ENCODE measurements at regions not wholly inside any gene's neighbourhood (a gene's known extent, or its start where the extent isn't known, plus 50 kb on each side); places are given as distances from the start of the nearest gene placed in this dataset.

DNA sequence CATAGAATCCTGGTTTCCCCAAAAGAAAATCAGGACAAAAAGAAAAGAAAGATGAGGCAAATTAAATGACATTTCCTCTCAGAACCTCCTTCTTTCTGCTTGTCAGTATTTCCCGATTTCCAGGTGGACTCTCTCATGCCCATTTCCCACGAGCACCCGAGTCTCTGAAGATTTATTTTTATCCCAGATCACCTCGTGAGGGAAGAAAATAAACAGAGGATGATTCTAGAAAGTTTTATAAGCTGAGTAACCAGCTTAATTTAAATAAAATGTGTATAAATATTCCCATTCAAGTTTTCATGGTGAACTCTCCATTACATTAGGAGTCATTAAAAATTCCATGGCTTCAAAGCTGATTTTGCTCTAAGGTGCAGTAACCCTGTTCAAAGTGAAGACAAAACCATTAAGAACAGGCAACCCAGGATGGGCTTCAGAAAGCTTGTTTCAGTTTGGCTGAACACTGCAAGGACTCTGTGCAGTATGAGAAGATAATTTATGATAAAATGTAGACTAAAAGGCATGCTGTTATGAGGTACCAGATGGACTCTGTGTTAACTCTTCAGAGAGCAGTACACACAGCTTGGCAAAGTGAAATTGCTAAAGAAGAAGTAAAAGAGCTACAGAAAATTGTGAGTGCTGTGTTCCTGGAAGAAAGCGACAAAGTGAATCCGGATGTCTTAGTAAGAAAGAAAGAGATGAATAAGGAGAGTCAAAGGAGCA is 521.3 kb upstream of the LRRN3 start:
- no peak for DNase-seq (ENCODE audit: low read depth, low spot score)
- Histone ChIP-seq H3K9me3 (ENCODE audit: control insufficient read depth, insufficient read depth, low read length) (no peaks in the 10 kb centered on the region), H3K4me3 (ENCODE audit: low read length) (no peak overlapping the region), H3K27ac (ENCODE audit: low read length) (no peak overlapping the region), H3K36me3 (ENCODE audit: control insufficient read depth, insufficient read depth, low read length) (no peaks in the 10 kb centered on the region), H3K27me3 (ENCODE audit: control insufficient read depth, insufficient read depth, low read length) (no peaks in the 10 kb centered on the region), H3K4me1 (ENCODE audit: control insufficient read depth, insufficient read depth, low read length) (no peaks in the 10 kb centered on the region)
- WGBS (ENCODE audit: insufficient coverage, insufficient read length) = no CpG with 5 or more reads among the region's 6 CpGs

DNA sequence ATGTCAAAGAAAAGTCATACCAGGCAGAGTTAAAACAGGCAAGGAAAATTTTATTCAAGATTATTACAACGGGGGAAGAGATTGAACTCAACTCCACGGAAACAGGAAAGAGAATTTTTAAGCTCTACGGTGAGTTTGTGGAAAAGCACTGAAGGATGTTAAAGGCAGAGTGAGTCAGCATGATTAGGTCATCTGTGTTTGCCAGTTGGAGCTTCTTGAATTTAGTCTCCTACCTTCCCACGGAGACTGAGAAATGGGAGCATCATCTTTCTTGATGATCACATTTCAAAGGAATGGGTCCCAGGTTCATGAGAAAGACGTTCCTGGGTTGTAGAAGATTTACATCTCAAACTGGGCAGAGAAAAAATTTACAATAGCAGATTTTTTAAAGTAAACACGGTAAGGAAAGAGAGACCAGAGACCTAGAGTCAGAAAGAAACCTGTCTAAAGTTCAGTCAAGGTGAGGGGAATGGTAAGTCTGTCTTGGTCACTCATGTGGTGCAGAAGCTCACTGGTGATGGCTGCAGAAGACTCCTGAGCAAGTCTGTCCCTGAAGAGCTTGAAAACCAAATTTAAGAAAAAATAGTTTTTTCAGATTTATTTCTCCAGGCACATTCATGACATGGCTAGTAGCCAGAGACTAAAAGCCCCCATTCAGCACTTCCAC is 516.9 kb upstream of the LRRN3 start:
- Histone ChIP-seq H3K4me1 (ENCODE audit: control insufficient read depth, insufficient read depth, low read length) (no peaks in the 10 kb centered on the region), H3K27me3 (ENCODE audit: control insufficient read depth, insufficient read depth, low read length) (no peaks in the 10 kb centered on the region), H3K4me3 (ENCODE audit: low read length) (no peak overlapping the region), H3K36me3 (ENCODE audit: control insufficient read depth, insufficient read depth, low read length) (no peaks in the 10 kb centered on the region), H3K27ac (ENCODE audit: low read length) (no peak overlapping the region), H3K9me3 (ENCODE audit: control insufficient read depth, insufficient read depth, low read length) (no peaks in the 10 kb centered on the region)
- no peak for DNase-seq (ENCODE audit: low read depth, low spot score)
- no CpG with 5 or more reads among the region's 6 CpGs for WGBS (ENCODE audit: insufficient coverage, insufficient read length)

DNA sequence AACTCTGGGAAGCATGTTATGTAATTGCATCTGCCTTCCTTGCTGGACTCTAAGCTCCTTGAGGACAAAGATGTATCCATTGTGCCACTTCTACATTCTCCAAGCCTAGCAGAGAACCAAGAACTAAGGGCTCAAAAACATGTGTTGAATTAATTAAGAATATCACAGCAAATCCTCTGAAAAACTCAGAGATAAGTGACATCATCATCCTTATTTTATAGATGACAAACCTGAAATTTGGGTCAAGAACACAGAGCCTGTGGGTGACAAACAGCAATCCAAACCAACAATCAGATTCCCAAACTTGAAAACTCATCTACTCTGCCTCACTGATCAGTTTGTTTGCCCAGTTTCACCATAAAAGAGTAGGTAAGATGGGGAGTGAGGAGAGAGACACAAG is 503.6 kb upstream of the LRRN3 start:
- Histone ChIP-seq H3K27me3 (ENCODE audit: control insufficient read depth, insufficient read depth, low read length) (no peaks in the 10 kb centered on the region), H3K9me3 (ENCODE audit: control insufficient read depth, insufficient read depth, low read length) (no peaks in the 10 kb centered on the region), H3K4me1 (ENCODE audit: control insufficient read depth, insufficient read depth, low read length) (no peaks in the 10 kb centered on the region)

DNA sequence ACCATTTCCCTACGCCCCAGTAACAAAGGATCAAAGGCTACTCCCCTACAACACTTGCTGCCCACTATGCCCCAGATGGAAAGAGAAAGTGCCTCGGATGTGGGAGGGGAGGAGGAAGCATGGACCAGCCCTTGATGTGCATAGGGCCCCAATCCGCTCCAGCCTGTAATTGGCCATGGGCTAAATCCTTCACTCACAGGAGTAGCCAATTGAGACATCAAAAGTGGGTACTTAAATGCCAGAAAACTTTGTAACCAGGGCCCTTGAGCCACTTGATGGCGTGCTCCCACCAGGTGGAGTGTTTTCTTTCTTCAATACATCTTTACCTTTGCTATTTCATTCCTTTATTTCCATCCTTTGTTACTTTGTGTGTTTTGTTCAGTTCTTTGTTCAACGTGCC is 500.5 kb upstream of the LRRN3 start:
- H3K27ac ChIP-seq (ENCODE audit: low read length) = no peak overlapping the region
- no peak overlapping the region for H3K4me3 ChIP-seq (ENCODE audit: low read length)
- no peaks in the 10 kb centered on the region for H3K27me3 ChIP-seq (ENCODE audit: control insufficient read depth, insufficient read depth, low read length)
- DNase-seq (ENCODE audit: low read depth, low spot score) = peak; percentile 18
- H3K36me3 ChIP-seq (ENCODE audit: control insufficient read depth, insufficient read depth, low read length) = no peaks in the 10 kb centered on the region
- no peaks in the 10 kb centered on the region for H3K9me3 ChIP-seq (ENCODE audit: control insufficient read depth, insufficient read depth, low read length)
- no peaks in the 10 kb centered on the region for H3K4me1 ChIP-seq (ENCODE audit: control insufficient read depth, insufficient read depth, low read length)
- whole genome bisulfite sequencing (ENCODE audit: insufficient coverage, insufficient read length) = no CpG with 5 or more reads among the region's 5 CpGs

More for the DNA sequence above, 503.6 kb upstream of the LRRN3 start:
- no peaks in the 10 kb centered on the region for H3K36me3 ChIP-seq (ENCODE audit: control insufficient read depth, insufficient read depth, low read length)
- H3K4me3 ChIP-seq (ENCODE audit: low read length) = no peak overlapping the region
- no peak overlapping the region for H3K27ac ChIP-seq (ENCODE audit: low read length)
- no peak for DNase-seq (ENCODE audit: low read depth, low spot score)

DNA sequence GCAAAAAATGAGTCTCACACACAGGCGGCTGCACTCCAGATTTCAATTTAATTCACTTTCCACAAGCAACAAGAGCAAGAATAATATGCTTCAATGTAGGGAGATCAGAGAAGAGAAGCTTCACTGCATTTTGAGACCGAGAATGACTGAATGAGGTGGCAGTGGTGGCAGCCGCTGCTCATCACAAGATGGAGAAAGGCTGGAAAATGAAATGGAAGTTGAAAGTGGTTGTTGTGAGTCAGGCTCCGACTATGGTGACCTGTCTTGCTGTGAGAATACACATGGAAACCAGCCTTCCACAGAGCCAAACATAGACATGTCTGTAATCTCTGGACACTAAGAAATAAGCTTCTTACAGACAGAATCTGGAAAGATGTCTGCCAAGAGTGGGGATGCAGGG is 499.6 kb upstream of the LRRN3 start:
- H3K4me1 ChIP-seq (ENCODE audit: control insufficient read depth, insufficient read depth, low read length) = no peaks in the 10 kb centered on the region

DNA sequence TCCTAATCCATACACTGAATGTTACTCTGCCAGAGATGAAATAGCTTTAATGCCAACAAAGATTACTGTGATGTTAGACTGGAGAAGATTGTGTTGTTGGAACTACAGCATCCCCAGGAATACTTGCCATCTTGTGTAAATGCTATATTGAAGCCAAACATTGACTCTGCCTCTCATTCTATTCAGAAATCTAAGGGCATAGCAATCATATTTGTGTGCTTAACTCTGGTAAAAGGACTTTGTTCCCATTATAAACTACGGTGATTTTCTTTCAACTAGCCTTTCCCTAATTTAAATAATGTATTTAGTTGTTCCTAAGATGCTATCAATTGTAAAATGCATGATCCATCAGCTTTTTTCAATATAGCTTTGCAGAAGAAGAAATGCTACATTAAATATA is 498.4 kb upstream of the LRRN3 start:
- Histone ChIP-seq H3K4me3 (ENCODE audit: low read length) (no peak overlapping the region), H3K27ac (ENCODE audit: low read length) (no peak overlapping the region), H3K27me3 (ENCODE audit: control insufficient read depth, insufficient read depth, low read length) (no peaks in the 10 kb centered on the region), H3K36me3 (ENCODE audit: control insufficient read depth, insufficient read depth, low read length) (no peaks in the 10 kb centered on the region), H3K9me3 (ENCODE audit: control insufficient read depth, insufficient read depth, low read length) (no peaks in the 10 kb centered on the region), H3K4me1 (ENCODE audit: control insufficient read depth, insufficient read depth, low read length) (no peaks in the 10 kb centered on the region)
- WGBS (ENCODE audit: insufficient coverage, insufficient read length) = no CpG with 5 or more reads among the region's 1 CpG
- DNase-seq (ENCODE audit: low read depth, low spot score) = no peak

More for the DNA sequence above, 499.6 kb upstream of the LRRN3 start:
- Histone ChIP-seq H3K4me3 (ENCODE audit: low read length) (no peak overlapping the region), H3K9me3 (ENCODE audit: control insufficient read depth, insufficient read depth, low read length) (no peaks in the 10 kb centered on the region), H3K36me3 (ENCODE audit: control insufficient read depth, insufficient read depth, low read length) (no peaks in the 10 kb centered on the region), H3K27ac (ENCODE audit: low read length) (no peak overlapping the region), H3K27me3 (ENCODE audit: control insufficient read depth, insufficient read depth, low read length) (no peaks in the 10 kb centered on the region)
- WGBS (ENCODE audit: insufficient coverage, insufficient read length) = no CpG with 5 or more reads among the region's 4 CpGs
- DNase-seq (ENCODE audit: low read depth, low spot score) = no peak

DNA sequence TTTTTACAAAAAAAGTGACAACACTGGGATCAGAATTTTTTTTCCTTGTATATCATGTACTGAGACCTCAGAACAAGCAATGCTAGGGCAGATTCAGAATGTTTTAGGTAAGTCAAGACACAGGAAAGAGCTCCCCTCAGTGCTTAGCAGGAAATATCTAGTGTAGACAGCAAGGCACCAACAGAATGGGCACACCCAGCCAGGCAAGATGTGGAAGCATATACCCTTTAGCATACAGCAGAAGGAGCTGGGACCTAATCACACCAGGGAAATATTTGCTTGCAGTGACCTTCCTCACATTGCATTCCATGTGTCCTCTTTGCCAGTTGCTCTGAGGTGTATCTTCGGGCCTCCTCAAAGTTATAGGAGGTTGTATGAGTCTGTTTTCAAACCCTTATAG is 497.6 kb upstream of the LRRN3 start:
- H3K4me1 ChIP-seq (ENCODE audit: control insufficient read depth, insufficient read depth, low read length) = no peaks in the 10 kb centered on the region
- DNase-seq (ENCODE audit: low read depth, low spot score) = no peak
- WGBS (ENCODE audit: insufficient coverage, insufficient read length) = no CpG with 5 or more reads among the region's 1 CpG
- H3K27me3 ChIP-seq (ENCODE audit: control insufficient read depth, insufficient read depth, low read length) = no peaks in the 10 kb centered on the region
- no peak overlapping the region for H3K27ac ChIP-seq (ENCODE audit: low read length)
- H3K9me3 ChIP-seq (ENCODE audit: control insufficient read depth, insufficient read depth, low read length) = no peaks in the 10 kb centered on the region
- H3K36me3 ChIP-seq (ENCODE audit: control insufficient read depth, insufficient read depth, low read length) = no peaks in the 10 kb centered on the region
- H3K4me3 ChIP-seq (ENCODE audit: low read length) = no peak overlapping the region

DNA sequence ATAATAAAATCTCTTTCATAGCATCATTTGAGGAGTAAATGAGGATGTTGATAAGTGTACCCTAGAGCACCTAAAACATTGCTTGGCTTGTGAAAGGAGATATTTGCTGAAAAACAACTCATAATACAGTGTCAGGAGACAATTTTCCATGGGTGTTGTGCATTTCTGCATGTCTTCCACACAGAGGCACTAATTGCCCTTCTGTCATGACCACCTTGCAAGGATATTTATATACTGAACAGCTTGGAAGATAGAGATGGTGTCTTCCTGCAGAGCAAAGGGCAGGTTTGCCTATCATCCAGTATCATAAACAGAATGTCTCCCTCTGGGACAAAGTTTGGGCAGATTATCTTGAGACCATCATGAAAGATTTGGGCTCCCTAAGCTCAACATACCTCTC is 495.2 kb upstream of the LRRN3 start:
- Histone ChIP-seq H3K4me1 (ENCODE audit: control insufficient read depth, insufficient read depth, low read length) (no peaks in the 10 kb centered on the region), H3K4me3 (ENCODE audit: low read length) (no peak overlapping the region)
- DNase-seq (ENCODE audit: low read depth, low spot score) = no peak

DNA sequence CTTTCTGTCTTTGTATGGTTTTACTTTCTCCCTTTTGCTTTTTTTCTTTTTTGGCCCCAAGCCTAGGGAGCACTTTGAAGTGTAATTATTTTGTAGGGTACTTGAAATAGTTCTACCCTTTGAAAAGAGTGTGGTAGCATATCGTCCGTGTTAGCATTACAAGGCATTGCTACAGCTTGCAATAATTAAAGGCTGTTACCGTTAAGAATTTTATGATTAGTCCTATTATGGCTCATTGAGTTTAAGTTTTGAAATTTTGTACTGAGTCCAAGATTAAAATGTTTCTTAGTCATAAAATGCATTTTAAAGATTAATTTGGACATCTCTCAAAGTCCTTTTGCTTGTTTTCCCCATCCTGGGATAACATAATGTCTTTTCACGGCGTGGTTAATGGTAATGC is 490.0 kb upstream of the LRRN3 start:
- H3K27me3 ChIP-seq (ENCODE audit: control insufficient read depth, insufficient read depth, low read length) = no peaks in the 10 kb centered on the region
- no peaks in the 10 kb centered on the region for H3K9me3 ChIP-seq (ENCODE audit: control insufficient read depth, insufficient read depth, low read length)
- no CpG with 5 or more reads among the region's 5 CpGs for WGBS (ENCODE audit: insufficient coverage, insufficient read length)
- no peak overlapping the region for H3K27ac ChIP-seq (ENCODE audit: low read length)
- H3K4me1 ChIP-seq (ENCODE audit: control insufficient read depth, insufficient read depth, low read length) = no peaks in the 10 kb centered on the region; the same call in 1 of the 2 replicates
- DNase-seq (ENCODE audit: low read depth, low spot score) = no peak
- no peaks in the 10 kb centered on the region for H3K36me3 ChIP-seq (ENCODE audit: control insufficient read depth, insufficient read depth, low read length)
- H3K4me3 ChIP-seq (ENCODE audit: low read length) = no peak overlapping the region

More for the DNA sequence above, 495.2 kb upstream of the LRRN3 start:
- H3K9me3 ChIP-seq (ENCODE audit: control insufficient read depth, insufficient read depth, low read length) = no peaks in the 10 kb centered on the region
- no peaks in the 10 kb centered on the region for H3K27me3 ChIP-seq (ENCODE audit: control insufficient read depth, insufficient read depth, low read length)
- H3K36me3 ChIP-seq (ENCODE audit: control insufficient read depth, insufficient read depth, low read length) = no peaks in the 10 kb centered on the region
- H3K27ac ChIP-seq (ENCODE audit: low read length) = no peak overlapping the region

DNA sequence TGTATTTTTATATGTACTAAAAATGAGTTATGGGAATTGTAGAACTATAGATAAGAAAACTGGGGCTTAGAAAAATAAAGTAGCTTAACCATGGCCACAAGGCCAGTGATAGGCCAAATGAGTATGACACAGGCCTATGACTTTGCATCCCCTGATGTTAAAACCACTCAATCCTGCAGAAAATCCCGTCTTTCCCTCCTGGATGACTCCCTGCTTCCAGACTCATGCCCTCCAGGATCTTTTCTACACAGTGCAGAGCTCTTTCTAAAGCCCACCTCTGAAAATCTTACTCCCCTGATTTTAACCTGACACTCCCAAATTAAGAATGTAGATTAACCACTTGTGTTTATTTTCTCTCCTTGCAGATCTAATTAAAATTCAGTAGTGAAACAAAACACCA is 489.2 kb upstream of the LRRN3 start:
- Histone ChIP-seq H3K9me3 (ENCODE audit: control insufficient read depth, insufficient read depth, low read length) (no peaks in the 10 kb centered on the region), H3K27me3 (ENCODE audit: control insufficient read depth, insufficient read depth, low read length) (no peaks in the 10 kb centered on the region), H3K4me3 (ENCODE audit: low read length) (no peak overlapping the region), H3K4me1 (ENCODE audit: control insufficient read depth, insufficient read depth, low read length) (no peaks in the 10 kb centered on the region; the same call in 1 of the 2 replicates), H3K27ac (ENCODE audit: low read length) (no peak overlapping the region), H3K36me3 (ENCODE audit: control insufficient read depth, insufficient read depth, low read length) (no peaks in the 10 kb centered on the region)
- no CpG with 5 or more reads among the region's 1 CpG for WGBS (ENCODE audit: insufficient coverage, insufficient read length)
- DNase-seq (ENCODE audit: low read depth, low spot score) = no peak

DNA sequence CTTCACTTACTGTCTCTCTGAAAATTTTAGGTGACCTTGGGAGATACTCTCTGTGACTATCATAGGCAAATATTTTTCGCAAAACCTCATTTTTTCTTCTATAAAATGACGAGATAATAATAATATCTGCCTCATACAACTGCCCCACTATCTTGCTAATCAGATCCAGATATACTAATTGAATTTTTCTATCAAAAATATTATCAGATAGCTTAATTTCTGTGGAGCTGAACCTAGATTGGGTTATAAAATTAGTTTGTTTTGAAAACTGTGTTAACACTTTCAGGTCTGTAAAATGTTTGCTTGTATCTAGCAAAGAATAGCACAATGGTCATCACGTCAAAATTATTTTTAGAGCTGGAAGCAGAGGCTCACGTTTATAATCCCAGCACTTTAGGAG is 486.7 kb upstream of the LRRN3 start:
- no peak overlapping the region for H3K27ac ChIP-seq (ENCODE audit: low read length)
- DNase-seq (ENCODE audit: low read depth, low spot score) = no peak
- no peak overlapping the region for H3K4me3 ChIP-seq (ENCODE audit: low read length)
- no peaks in the 10 kb centered on the region for H3K36me3 ChIP-seq (ENCODE audit: control insufficient read depth, insufficient read depth, low read length)
- no peaks in the 10 kb centered on the region for H3K27me3 ChIP-seq (ENCODE audit: control insufficient read depth, insufficient read depth, low read length)
- H3K9me3 ChIP-seq (ENCODE audit: control insufficient read depth, insufficient read depth, low read length) = no peaks in the 10 kb centered on the region
- H3K4me1 ChIP-seq (ENCODE audit: control insufficient read depth, insufficient read depth, low read length) = no peaks in the 10 kb centered on the region; the same call in 1 of the 2 replicates
- WGBS (ENCODE audit: insufficient coverage, insufficient read length) = 100% methylated on average over 1 of the region's 4 CpGs
